Gastroesophageal sphincter (tissue), 3 donors: ENCODE measurements at regions not wholly inside any gene's neighbourhood (a gene's known extent, or its start where the extent isn't known, plus 50 kb on each side); places are given as distances from the start of the nearest gene placed in this dataset.

Source experiments
- POLR2A ChIP-seq, 2 donors: fragments of 450-650 bp; IDR thresholded peaks; one replicate each; pipeline ENCODE4 v1.6.1; 2017; ENCODE audit warnings: antibody characterized with exemption in 2 of 2, mild to moderate bottlenecking in 2 of 2, moderate library complexity in 1 of 2
- POLR2AphosphoS5 ChIP-seq: sonication (generic); formaldehyde crosslinking; IDR thresholded peaks from one replicate; pipeline ENCODE4 v1.6.1; 2017; ENCODE audit warnings: antibody characterized with exemption
- TF ChIP-seq, protein P1 (sequence below), 4 experiments: fragments of 200-600 bp in 2 of 4; fragments of 450-650 bp in 2 of 4; sonication (generic) in 1 of 4; IDR thresholded peaks; one replicate each; pipeline ENCODE4 v1.5.1; 2017 to 2019; ENCODE audit warnings: antibody characterized with exemption in 4 of 4, mild to moderate bottlenecking in 2 of 4, moderate library complexity in 2 of 4

- TF ChIP-seq, protein P1, sequence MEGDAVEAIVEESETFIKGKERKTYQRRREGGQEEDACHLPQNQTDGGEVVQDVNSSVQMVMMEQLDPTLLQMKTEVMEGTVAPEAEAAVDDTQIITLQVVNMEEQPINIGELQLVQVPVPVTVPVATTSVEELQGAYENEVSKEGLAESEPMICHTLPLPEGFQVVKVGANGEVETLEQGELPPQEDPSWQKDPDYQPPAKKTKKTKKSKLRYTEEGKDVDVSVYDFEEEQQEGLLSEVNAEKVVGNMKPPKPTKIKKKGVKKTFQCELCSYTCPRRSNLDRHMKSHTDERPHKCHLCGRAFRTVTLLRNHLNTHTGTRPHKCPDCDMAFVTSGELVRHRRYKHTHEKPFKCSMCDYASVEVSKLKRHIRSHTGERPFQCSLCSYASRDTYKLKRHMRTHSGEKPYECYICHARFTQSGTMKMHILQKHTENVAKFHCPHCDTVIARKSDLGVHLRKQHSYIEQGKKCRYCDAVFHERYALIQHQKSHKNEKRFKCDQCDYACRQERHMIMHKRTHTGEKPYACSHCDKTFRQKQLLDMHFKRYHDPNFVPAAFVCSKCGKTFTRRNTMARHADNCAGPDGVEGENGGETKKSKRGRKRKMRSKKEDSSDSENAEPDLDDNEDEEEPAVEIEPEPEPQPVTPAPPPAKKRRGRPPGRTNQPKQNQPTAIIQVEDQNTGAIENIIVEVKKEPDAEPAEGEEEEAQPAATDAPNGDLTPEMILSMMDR (IDR thresholded peaks at IDR 0.05), result no peak
- no peak for TF ChIP-seq POLR2A (IDR thresholded peaks at IDR 0.05)
- no peak for TF ChIP-seq POLR2AphosphoS5
Measured at GRCh38 chr12:126144603-126145002, 1079.4 kb downstream of the AACS start.
